NCI-H345 (cell line): ENCODE measurements at regions not wholly inside any gene's neighbourhood (a gene's known extent, or its start where the extent isn't known, plus 50 kb on each side); places are given as distances from the start of the nearest gene placed in this dataset.

Source experiments
- DNase-seq: peaks from one replicate; lab custom pipeline; 2025; lab: John Stamatoyannopoulos, UW

GRCh38 chr4:144302704-144303536 is 162.4 kb upstream of the GYPA start:
- no peak for DNase-seq

- no peak for DNase-seq
Observed at GRCh38 chr4:144304025-144304424, 163.5 kb upstream of the GYPA start.

- DNase-seq = no peak
Observed at GRCh38 chr4:144310535-144310934, 170.0 kb upstream of the GYPA start.

- no peak for DNase-seq
Observed at GRCh38 chr4:144313370-144313769, 172.9 kb upstream of the GYPA start.

- DNase-seq = no peak
Observed at GRCh38 chr4:144316869-144317268, 176.4 kb upstream of the GYPA start.

- no peak for DNase-seq
Observed at GRCh38 chr4:144318797-144319196, 178.3 kb upstream of the GYPA start.

GRCh38 chr4:144336633-144337032 is 196.1 kb upstream of the GYPA start:
- no peak for DNase-seq

GRCh38 chr4:144338148-144338547 is 197.6 kb upstream of the GYPA start:
- no peak for DNase-seq

- no peak for DNase-seq
Observed at GRCh38 chr4:144338834-144339233, 198.3 kb upstream of the GYPA start.

- DNase-seq = no peak
Observed at GRCh38 chr4:144340931-144341330, 200.4 kb upstream of the GYPA start.

GRCh38 chr4:144342949-144343760 is 202.6 kb upstream of the GYPA start:
- no peak for DNase-seq

GRCh38 chr4:144347121-144347520 is 206.6 kb upstream of the GYPA start:
- no peak for DNase-seq

GRCh38 chr4:144350706-144351105 is 210.2 kb upstream of the GYPA start:
- no peak for DNase-seq

GRCh38 chr4:144351306-144351705 is 210.8 kb upstream of the GYPA start:
- DNase-seq = no peak

GRCh38 chr4:144353292-144353691 is 212.8 kb upstream of the GYPA start:
- no peak for DNase-seq

GRCh38 chr4:144355811-144356757 is 215.6 kb upstream of the GYPA start:
- no peak for DNase-seq

- DNase-seq = no peak
Observed at GRCh38 chr4:144356941-144357381, 216.4 kb upstream of the GYPA start.

- DNase-seq = no peak
Observed at GRCh38 chr4:144357975-144358374, 217.5 kb upstream of the GYPA start.

- DNase-seq = no peak
Observed at GRCh38 chr4:144360146-144360793, 219.8 kb upstream of the GYPA start.

GRCh38 chr4:144362366-144362765 is 221.8 kb upstream of the GYPA start:
- no peak for DNase-seq

GRCh38 chr4:144363890-144364289 is 223.4 kb upstream of the GYPA start:
- DNase-seq = no peak

GRCh38 chr4:144366425-144366824 is 225.9 kb upstream of the GYPA start:
- DNase-seq = no peak
